Astrocyte (in vitro differentiated cells and primary cell): ENCODE measurements at regions not wholly inside any gene's neighbourhood (a gene's known extent, or its start where the extent isn't known, plus 50 kb on each side); places are given as distances from the start of the nearest gene placed in this dataset.

Experiments used
- DNase-seq: peaks from one replicate; pipeline ENCODE4 v3.0.0-alpha.2; 2010; ENCODE audit warnings: low read depth
- FAIRE-seq: peaks from 2 replicates; lab custom pipeline; 2011; peaks lifted over from hg19 to GRCh38; lab: Jason Lieb, UNC
- H2AFZ ChIP-seq: 2 replicates; pipeline ENCODE4 v1.6.0; 2012; ENCODE audit warnings: low read depth, low read length, inconsistent platforms
- H3K27ac ChIP-seq: 2 replicates; pipeline ENCODE4 v1.5.1; 2011; ENCODE audit warnings: low read depth, low read length, inconsistent platforms
- H3K27me3 ChIP-seq: 2 replicates; pipeline ENCODE4 v1.6.0; 2011; ENCODE audit warnings: low read length, inconsistent platforms; ENCODE audit not compliant: insufficient read depth
- H3K36me3 ChIP-seq: 2 replicates; pipeline ENCODE4 v1.5.1; 2011; ENCODE audit warnings: low read length, inconsistent platforms; ENCODE audit not compliant: insufficient read depth
- H3K4me1 ChIP-seq: 2 replicates; pipeline ENCODE4 v1.5.1; 2011; ENCODE audit warnings: low read length, inconsistent platforms; ENCODE audit not compliant: insufficient read depth
- H3K4me2 ChIP-seq: 2 replicates; pipeline ENCODE4 v1.6.0; 2012; ENCODE audit warnings: low read length, inconsistent platforms
- H3K4me3 ChIP-seq: 2 replicates; pipeline ENCODE4 v1.5.1; 2011; ENCODE audit warnings: low read depth, mild to moderate bottlenecking, low read length, inconsistent platforms; ENCODE audit not compliant: insufficient read depth
- H3K79me2 ChIP-seq: 2 replicates; pipeline ENCODE4 v1.6.0; 2012; ENCODE audit warnings: mild to moderate bottlenecking, low read length, inconsistent platforms; ENCODE audit not compliant: insufficient read depth
- H3K9ac ChIP-seq: 2 replicates; pipeline ENCODE4 v1.6.0; 2012; ENCODE audit warnings: mild to moderate bottlenecking, low read length, inconsistent platforms
- H3K9me3 ChIP-seq: 2 replicates; pipeline ENCODE4 v1.5.1; 2012; ENCODE audit warnings: low read depth, mild to moderate bottlenecking, low read length, inconsistent platforms; ENCODE audit not compliant: insufficient read depth
- H4K20me1 ChIP-seq: 2 replicates; pipeline ENCODE4 v1.6.0; 2012; ENCODE audit warnings: low read length, inconsistent platforms; ENCODE audit not compliant: insufficient read depth
- H3K27ac Mint-ChIP-seq: one replicate; pipeline ENCODE4 v1.8.0; 2021; ENCODE audit warnings: mild to moderate bottlenecking, mixed read lengths; ENCODE audit not compliant: unreplicated experiment
- H3K27me3 Mint-ChIP-seq: one replicate; pipeline ENCODE4 v1.8.0; 2021; ENCODE audit warnings: low read depth, mixed read lengths; ENCODE audit not compliant: unreplicated experiment
- H3K36me3 Mint-ChIP-seq: one replicate; pipeline ENCODE4 v1.8.0; 2021; ENCODE audit warnings: low read depth, mixed read lengths; ENCODE audit not compliant: unreplicated experiment
- H3K4me1 Mint-ChIP-seq: one replicate; pipeline ENCODE4 v1.8.0; 2021; ENCODE audit warnings: low read depth, mixed read lengths; ENCODE audit not compliant: unreplicated experiment
- H3K4me3 Mint-ChIP-seq: one replicate; pipeline ENCODE4 v1.8.0; 2021; ENCODE audit warnings: mild to moderate bottlenecking, moderate library complexity, mixed read lengths; ENCODE audit not compliant: unreplicated experiment
- H3K9me3 Mint-ChIP-seq: one replicate; pipeline ENCODE4 v1.8.0; 2021; ENCODE audit warnings: mild to moderate bottlenecking, mixed read lengths; ENCODE audit not compliant: unreplicated experiment
- CTCF ChIP-seq: IDR thresholded peaks from 2 replicates; pipeline ENCODE4 v1.5.1; 2011; ENCODE audit warnings: low read depth, mild to moderate bottlenecking, inconsistent platforms, low read length, moderate library complexity; ENCODE audit not compliant: insufficient read depth
- EZH2 ChIP-seq: IDR thresholded peaks from 2 replicates; pipeline ENCODE4 v1.6.1; 2012; ENCODE audit warnings: mild to moderate bottlenecking, low read length, inconsistent platforms; ENCODE audit not compliant: insufficient read depth

DNA sequence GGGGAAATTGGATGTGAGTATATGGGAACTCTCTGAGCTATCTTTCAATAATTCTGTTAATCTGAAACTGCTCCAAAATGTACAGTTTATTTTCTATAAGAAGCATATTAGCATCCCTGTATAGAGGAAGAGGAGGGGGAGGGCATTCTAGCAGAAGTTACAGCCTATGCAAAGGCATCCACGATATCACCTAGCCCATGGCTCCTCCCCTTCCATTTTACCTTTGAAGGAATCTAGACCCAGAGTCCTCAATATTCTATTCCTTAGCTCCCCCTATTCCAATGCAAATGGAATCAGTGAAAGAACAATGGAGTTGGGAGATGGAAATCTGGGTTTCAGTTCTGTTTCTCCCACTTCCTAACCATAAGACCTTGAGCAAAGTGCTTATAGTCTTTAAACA lies 132.9 kb upstream of the IFNE start:
- Histone ChIP-seq H3K36me3 (no peaks in the 10 kb centered on the region), H3K4me2 (peak overlapping the region; percentile 41), H4K20me1 (no peaks in the 10 kb centered on the region), H3K27ac (peak overlapping the region; percentile 74), H3K27me3 (no peaks in the 10 kb centered on the region), H2AFZ (no peak overlapping the region), H3K4me3 (no peak overlapping the region), H3K9me3 (no peaks in the 10 kb centered on the region), H3K9ac (no peak overlapping the region), H3K79me2 (no peaks in the 10 kb centered on the region), H3K4me1 (peaks cover 13% of the 10 kb centered on the region)
- DNase-seq (no peak), FAIRE-seq (no peak)
- Mint-ChIP-seq H3K36me3 (no peaks in the 10 kb centered on the region), H3K4me3 (no peak overlapping the region), H3K4me1 (peaks cover 13% of the 10 kb centered on the region), H3K9me3 (no peaks in the 10 kb centered on the region), H3K27me3 (no peaks in the 10 kb centered on the region), H3K27ac (peak overlapping the region; percentile 98)
- no peak for TF ChIP-seq EZH2
- no peak for TF ChIP-seq CTCF

DNA sequence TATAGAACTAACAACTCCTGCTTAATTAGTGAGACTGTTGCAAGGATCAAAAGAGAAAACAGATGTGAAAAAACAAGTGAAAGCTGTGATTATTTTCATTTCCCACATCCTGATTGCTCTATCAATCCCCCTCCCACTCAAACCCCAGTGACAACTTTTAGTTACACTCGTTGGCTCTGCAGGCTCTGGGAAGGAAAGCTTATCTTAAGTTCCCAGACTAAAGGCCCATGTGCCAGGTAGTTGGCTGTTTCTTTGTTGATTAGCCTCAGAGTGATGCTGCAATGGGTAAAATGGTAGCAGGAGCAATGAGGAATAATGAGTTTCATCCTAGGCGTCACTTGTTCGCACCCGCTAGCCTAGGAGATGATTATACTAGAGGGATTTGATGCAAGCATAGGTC lies 133.3 kb upstream of the IFNE start:
- Histone ChIP-seq H3K9me3 (no peaks in the 10 kb centered on the region), H3K36me3 (no peaks in the 10 kb centered on the region), H3K4me3 (no peak overlapping the region), H3K27me3 (no peaks in the 10 kb centered on the region), H3K4me2 (peak overlapping the region; percentile 41), H3K79me2 (no peaks in the 10 kb centered on the region), H4K20me1 (no peaks in the 10 kb centered on the region), H2AFZ (peak overlapping the region; percentile 43), H3K27ac (peak overlapping the region; percentile 74), H3K9ac (peak overlapping the region; percentile 45), H3K4me1 (peaks cover 13% of the 10 kb centered on the region)
- no peak for FAIRE-seq
- H3K27ac Mint-ChIP-seq: peak overlapping the region; percentile 98
- no peaks in the 10 kb centered on the region for H3K9me3 Mint-ChIP-seq
- DNase-seq: peak; percentile 77
- no peaks in the 10 kb centered on the region for H3K36me3 Mint-ChIP-seq
- no peaks in the 10 kb centered on the region for H3K27me3 Mint-ChIP-seq
- TF ChIP-seq CTCF: no peak
- no peak for TF ChIP-seq EZH2
- no peak overlapping the region for H3K4me3 Mint-ChIP-seq
- H3K4me1 Mint-ChIP-seq: peaks cover 13% of the 10 kb centered on the region

GRCh38 chr9:21616082-21616778 lies 134.1 kb upstream of the IFNE start:
- Mint-ChIP-seq H3K9me3 (no peaks in the 10 kb centered on the region), H3K36me3 (no peaks in the 10 kb centered on the region), H3K27me3 (no peaks in the 10 kb centered on the region), H3K4me3 (no peak overlapping the region), H3K4me1 (peaks cover 13% of the 10 kb centered on the region), H3K27ac (peak overlapping the region; percentile 98)
- no peaks in the 10 kb centered on the region for H3K79me2 ChIP-seq
- H3K9ac ChIP-seq: peak overlapping the region; percentile 58
- no peaks in the 10 kb centered on the region for H3K27me3 ChIP-seq
- peak; percentile 96 for FAIRE-seq
- peak overlapping the region; percentile 43 for H3K4me2 ChIP-seq
- H3K9me3 ChIP-seq: no peaks in the 10 kb centered on the region
- H3K4me1 ChIP-seq: peaks cover 13% of the 10 kb centered on the region
- peak overlapping the region; percentile 74 for H3K27ac ChIP-seq
- H2AFZ ChIP-seq: no peak overlapping the region
- peak; percentile 100 for DNase-seq
- no peaks in the 10 kb centered on the region for H3K36me3 ChIP-seq
- no peak overlapping the region for H3K4me3 ChIP-seq
- TF ChIP-seq EZH2 (no peak), CTCF (no peak)
- H4K20me1 ChIP-seq: no peaks in the 10 kb centered on the region
